Nephron progenitor cell (in vitro differentiated cells): ENCODE measurements at regions not wholly inside any gene's neighbourhood (a gene's known extent, or its start where the extent isn't known, plus 50 kb on each side); places are given as distances from the start of the nearest gene placed in this dataset.
A peak's percentile ranks its signal among the peaks of the same experiment; 100 is the strongest.
"Not testable (repeated sequence)": the region's sequence is repeated elsewhere in the genome, so short reads cannot be mapped to it uniquely, and the experiment has no call there.

ENCODE experiments used
- DNase-seq: peaks from one replicate; pipeline ENCODE4 v3.0.0; 2021
- H3K27ac Mint-ChIP-seq: 2 replicates; pipeline ENCODE4 v1.8.0; 2021; ENCODE audit warnings: mild to moderate bottlenecking, moderate library complexity, mixed read lengths
- H3K27me3 Mint-ChIP-seq: 2 replicates; pipeline ENCODE4 v1.8.0; 2021; ENCODE audit warnings: mild to moderate bottlenecking, low read depth, mixed read lengths; ENCODE audit not compliant: poor library complexity
- H3K36me3 Mint-ChIP-seq: 2 replicates; pipeline ENCODE4 v1.8.0; 2021; ENCODE audit warnings: low read depth, mixed read lengths
- H3K4me1 Mint-ChIP-seq: 2 replicates; pipeline ENCODE4 v1.8.0; 2021; ENCODE audit warnings: mixed read lengths
- H3K4me3 Mint-ChIP-seq: 2 replicates; pipeline ENCODE4 v1.8.0; 2021; ENCODE audit warnings: mild to moderate bottlenecking, moderate library complexity, mixed read lengths
- H3K9me3 Mint-ChIP-seq: 2 replicates; pipeline ENCODE4 v1.8.0; 2021; ENCODE audit warnings: mild to moderate bottlenecking, moderate library complexity, mixed read lengths
- CTCF ChIP-seq: fragments of 200-600 bp; sonication (generic); IDR thresholded peaks from 2 replicates; pipeline ENCODE4 v1.5.0; 2021; ENCODE audit warnings: antibody characterized with exemption

GRCh38 chr3:81823882-81824395 is 62.5 kb upstream of the GBE1 start:
- DNase-seq: no peak

GRCh38 chr3:81823086-81823485 is 61.6 kb upstream of the GBE1 start:
- H3K4me3 Mint-ChIP-seq: no peak overlapping the region
- H3K9me3 Mint-ChIP-seq: peaks cover 15% of the 10 kb centered on the region
- H3K27me3 Mint-ChIP-seq: no peaks in the 10 kb centered on the region
- DNase-seq: no peak
- no peak for TF ChIP-seq CTCF
- H3K27ac Mint-ChIP-seq: no peak overlapping the region
- peaks cover 9% of the 10 kb centered on the region for H3K4me1 Mint-ChIP-seq
- no peaks in the 10 kb centered on the region for H3K36me3 Mint-ChIP-seq

More at GRCh38 chr3:81823882-81824395, 62.5 kb upstream of the GBE1 start:
- Mint-ChIP-seq H3K27ac (peak overlapping the region; percentile 61), H3K4me3 (no peak overlapping the region), H3K27me3 (no peaks in the 10 kb centered on the region), H3K36me3 (no peaks in the 10 kb centered on the region), H3K4me1 (peaks cover 9% of the 10 kb centered on the region), H3K9me3 (peaks cover 11% of the 10 kb centered on the region)
- no peak for TF ChIP-seq CTCF

GRCh38 chr3:81816473-81817250 is 55.2 kb upstream of the GBE1 start:
- no peaks in the 10 kb centered on the region for H3K27me3 Mint-ChIP-seq
- H3K4me1 Mint-ChIP-seq: peaks cover 24% of the 10 kb centered on the region
- H3K4me3 Mint-ChIP-seq: peak overlapping the region; percentile 44
- H3K9me3 Mint-ChIP-seq: peaks cover 26% of the 10 kb centered on the region
- H3K36me3 Mint-ChIP-seq: peaks cover 5% of the 10 kb centered on the region
- TF ChIP-seq CTCF: no peak
- peak; percentile 19 for DNase-seq
- H3K27ac Mint-ChIP-seq: peak overlapping the region; percentile 97

GRCh38 chr3:81812098-81812497 is 50.7 kb upstream of the GBE1 start:
- H3K4me3 Mint-ChIP-seq, H3K27me3 Mint-ChIP-seq, H3K36me3 Mint-ChIP-seq, DNase-seq, H3K27ac Mint-ChIP-seq: not testable (repeated sequence)
- Mint-ChIP-seq H3K9me3 (peaks cover 12% of the 10 kb centered on the region), H3K4me1 (peaks cover 28% of the 10 kb centered on the region)
